Adrenal gland (tissue), 5 donors: ENCODE measurements at regions not wholly inside any gene's neighbourhood (a gene's known extent, or its start where the extent isn't known, plus 50 kb on each side); places are given as distances from the start of the nearest gene placed in this dataset.

Source experiments
- POLR2A ChIP-seq, 2 donors: fragments of 450-650 bp; IDR thresholded peaks; one replicate each; pipeline ENCODE4 v1.6.1; 2017; ENCODE audit warnings: antibody characterized with exemption in 2 of 2, mild to moderate bottlenecking in 2 of 2, moderate library complexity in 1 of 2
- TF ChIP-seq, protein P1 (sequence below), 6 experiments: fragments of 450-650 bp in 4 of 6; fragments of 200-600 bp in 2 of 6; sonication (generic) in 1 of 6; IDR thresholded peaks; 1 replicate in 5 of 6; 2 replicates in 1 of 6; pipeline versions ENCODE4 v1.5.1 to v1.8.0; 2016 to 2021; ENCODE audit warnings: antibody characterized with exemption in 6 of 6, mild to moderate bottlenecking in 2 of 6, moderate library complexity in 1 of 6
- donor health status: DM: no; HTN: no; CAD: no.

DNA sequence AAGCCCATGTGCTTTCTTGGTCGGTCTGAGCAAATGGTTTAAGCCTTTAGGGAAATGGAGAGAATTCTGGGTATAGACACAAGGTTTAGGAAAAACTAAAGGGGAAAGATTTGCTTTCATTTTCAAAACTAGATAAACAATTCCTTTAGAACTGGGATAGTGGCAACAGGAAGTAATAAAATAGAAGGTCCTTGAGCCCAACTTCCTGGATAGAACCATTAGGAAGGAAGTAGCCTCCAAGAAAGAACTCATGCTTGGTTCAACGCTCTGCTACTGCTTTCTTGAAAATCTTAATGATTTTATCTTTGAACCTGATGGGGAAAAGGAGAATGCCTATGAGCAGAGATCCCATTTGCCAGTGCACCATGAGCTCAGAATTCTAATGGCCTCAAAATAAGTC is 147.0 kb upstream of the THRB start:
- TF ChIP-seq, protein P1, sequence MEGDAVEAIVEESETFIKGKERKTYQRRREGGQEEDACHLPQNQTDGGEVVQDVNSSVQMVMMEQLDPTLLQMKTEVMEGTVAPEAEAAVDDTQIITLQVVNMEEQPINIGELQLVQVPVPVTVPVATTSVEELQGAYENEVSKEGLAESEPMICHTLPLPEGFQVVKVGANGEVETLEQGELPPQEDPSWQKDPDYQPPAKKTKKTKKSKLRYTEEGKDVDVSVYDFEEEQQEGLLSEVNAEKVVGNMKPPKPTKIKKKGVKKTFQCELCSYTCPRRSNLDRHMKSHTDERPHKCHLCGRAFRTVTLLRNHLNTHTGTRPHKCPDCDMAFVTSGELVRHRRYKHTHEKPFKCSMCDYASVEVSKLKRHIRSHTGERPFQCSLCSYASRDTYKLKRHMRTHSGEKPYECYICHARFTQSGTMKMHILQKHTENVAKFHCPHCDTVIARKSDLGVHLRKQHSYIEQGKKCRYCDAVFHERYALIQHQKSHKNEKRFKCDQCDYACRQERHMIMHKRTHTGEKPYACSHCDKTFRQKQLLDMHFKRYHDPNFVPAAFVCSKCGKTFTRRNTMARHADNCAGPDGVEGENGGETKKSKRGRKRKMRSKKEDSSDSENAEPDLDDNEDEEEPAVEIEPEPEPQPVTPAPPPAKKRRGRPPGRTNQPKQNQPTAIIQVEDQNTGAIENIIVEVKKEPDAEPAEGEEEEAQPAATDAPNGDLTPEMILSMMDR (IDR thresholded peaks at IDR 0.05), result no peak
- TF ChIP-seq POLR2A (IDR thresholded peaks at IDR 0.05), result no peak
